GM13977 (cell line): ENCODE measurements at regions not wholly inside any gene's neighbourhood (a gene's known extent, or its start where the extent isn't known, plus 50 kb on each side); places are given as distances from the start of the nearest gene placed in this dataset.

ENCODE experiments used
- DNase-seq: peaks from one replicate; pipeline ENCODE4 v3.0.0; 2012; ENCODE audit warnings: low spot score
- CTCF ChIP-seq: IDR thresholded peaks from 2 replicates; pipeline ENCODE4 v1.5.1; 2012; ENCODE audit warnings: mild to moderate bottlenecking, control low read depth; ENCODE audit not compliant: insufficient read depth; ENCODE audit errors: extremely low read depth, missing control alignments
- in situ Hi-C: fragments of 300-500 bp; cut with MboI; formaldehyde crosslinking; loops from one replicate; pipeline ENCODE4 v1.12.0; 2022; ENCODE audit warnings: low sequenced_read_pairs, low pct_unique_long_range_greater_than_20kb, mixed read lengths, inconsistent platforms; ENCODE audit not compliant: unreplicated experiment

- no peak for DNase-seq
- no peak for TF ChIP-seq CTCF
- in situ Hi-C loops = no loop called here
These were observed 598.2 kb upstream of the NXPH2 start for GRCh38 chr2:139378373-139378772.

- in situ Hi-C loops = no loop called here
- no peak for TF ChIP-seq CTCF
- no peak for DNase-seq
These were observed 594.2 kb upstream of the NXPH2 start for GRCh38 chr2:139374296-139374850.

GRCh38 chr2:139369423-139370409 lies 589.5 kb upstream of the NXPH2 start:
- in situ Hi-C loops = no loop called here
- no peak for DNase-seq
- no peak for TF ChIP-seq CTCF

GRCh38 chr2:139367416-139367815 lies 587.2 kb upstream of the NXPH2 start:
- TF ChIP-seq CTCF = no peak
- in situ Hi-C loops = no loop called here
- DNase-seq = no peak

GRCh38 chr2:139366681-139367080 lies 586.5 kb upstream of the NXPH2 start:
- in situ Hi-C loops = no loop called here
- no peak for TF ChIP-seq CTCF
- no peak for DNase-seq

DNA sequence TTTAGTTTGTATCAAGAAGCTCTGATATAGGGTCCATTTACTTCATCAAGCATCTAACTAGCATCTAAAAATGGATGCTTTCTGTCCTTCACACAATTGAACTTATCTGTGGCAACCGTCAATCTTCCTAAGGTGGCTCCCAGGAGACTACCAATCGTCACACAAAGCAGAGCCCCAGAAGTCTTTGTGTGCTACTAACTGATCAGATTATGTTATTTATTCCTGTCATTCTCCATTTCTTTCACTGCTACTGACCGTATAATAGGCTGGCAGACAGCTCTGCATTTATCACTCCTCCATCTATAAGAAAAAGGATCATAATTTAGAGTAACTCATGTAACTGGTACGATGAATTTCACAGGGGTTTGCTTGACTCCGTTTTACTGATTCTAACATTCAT lies 585.0 kb upstream of the NXPH2 start:
- in situ Hi-C loops = no loop called here
- TF ChIP-seq CTCF = no peak
- no peak for DNase-seq
